DND-41 (cell line): ENCODE measurements at regions not wholly inside any gene's neighbourhood (a gene's known extent, or its start where the extent isn't known, plus 50 kb on each side); places are given as distances from the start of the nearest gene placed in this dataset.

Experiments used
- ATAC-seq: fragments of 200-7000 bp; cut with Tn5 transposase; 3 replicates; pipeline ENCODE4 v1.9.1; 2021; ENCODE audit warnings: low read depth; ENCODE audit not compliant: insufficient read depth
- DNase-seq: peaks from one replicate; pipeline ENCODE4 v3.0.0-alpha.2; 2020
- H2AFZ ChIP-seq: 2 replicates; pipeline ENCODE4 v1.6.0; 2012; ENCODE audit warnings: low read depth, low read length
- H3K27ac ChIP-seq: 2 replicates; pipeline ENCODE4 v1.5.1; 2012; ENCODE audit warnings: low read length, inconsistent platforms
- H3K27me3 ChIP-seq: fragments of 200-600 bp; sonication (generic); 2 replicates; pipeline ENCODE4 v1.6.0; 2012; ENCODE audit warnings: low read length, mild to moderate bottlenecking, inconsistent platforms; ENCODE audit not compliant: insufficient read depth, poor library complexity
- H3K36me3 ChIP-seq: 2 replicates; pipeline ENCODE4 v1.5.1; 2012; ENCODE audit warnings: low read length, inconsistent platforms; ENCODE audit not compliant: insufficient read depth
- H3K4me1 ChIP-seq: 2 replicates; pipeline ENCODE4 v1.5.1; 2012; ENCODE audit warnings: mild to moderate bottlenecking, low read length; ENCODE audit not compliant: insufficient read depth
- H3K4me2 ChIP-seq: 2 replicates; pipeline ENCODE4 v1.6.0; 2012; ENCODE audit warnings: mild to moderate bottlenecking, moderate library complexity, low read length, inconsistent platforms; ENCODE audit not compliant: insufficient read depth
- H3K4me3 ChIP-seq, 2 experiments: fragments of 200-600 bp in 1 of 2; shearing (Covaris generic) in 1 of 2; 2 replicates each; pipeline ENCODE4 v1.5.1; 2012 to 2016; ENCODE audit warnings: inconsistent platforms in 2 of 2, low read length in 2 of 2, mild to moderate bottlenecking in 2 of 2, low read depth in 1 of 2, moderate library complexity in 1 of 2
- H3K79me2 ChIP-seq: 2 replicates; pipeline ENCODE4 v1.6.0; 2012; ENCODE audit warnings: low read length, inconsistent platforms; ENCODE audit not compliant: insufficient read depth
- H3K9ac ChIP-seq: 2 replicates; pipeline ENCODE4 v1.6.0; 2012; ENCODE audit warnings: low read depth, mild to moderate bottlenecking, inconsistent platforms, low read length, moderate library complexity
- H3K9me3 ChIP-seq: 2 replicates; pipeline ENCODE4 v1.5.1; 2012; ENCODE audit warnings: low read length, moderate library complexity, mild to moderate bottlenecking, inconsistent platforms; ENCODE audit not compliant: insufficient read depth, severe bottlenecking
- H4K20me1 ChIP-seq: 2 replicates; pipeline ENCODE4 v1.6.0; 2012; ENCODE audit warnings: low read length; ENCODE audit not compliant: insufficient read depth
- CTCF ChIP-seq: IDR thresholded peaks from 2 replicates; pipeline ENCODE4 v1.5.1; 2012; ENCODE audit warnings: borderline replicate concordance, low read length, moderate library complexity, mild to moderate bottlenecking; ENCODE audit not compliant: poor library complexity, severe bottlenecking; ENCODE audit errors: extremely low read depth
- EZH2 ChIP-seq: IDR thresholded peaks from 3 replicates; pipeline ENCODE4 v1.6.1; 2012; ENCODE audit warnings: borderline replicate concordance, low read depth, mild to moderate bottlenecking, moderate library complexity, low read length, inconsistent platforms; ENCODE audit not compliant: severe bottlenecking

GRCh38 chr6:48233063-48233462, 122.1 kb upstream of the PTCHD4 start:
- Histone ChIP-seq H3K36me3 (no peaks in the 10 kb centered on the region), H3K9ac (no peak overlapping the region), H3K79me2 (no peaks in the 10 kb centered on the region), H3K4me3 (no peak overlapping the region), H3K9me3 (no peaks in the 10 kb centered on the region), H3K27ac (no peak overlapping the region), H2AFZ (no peak overlapping the region), H3K4me2 (no peak overlapping the region), H3K4me1 (no peaks in the 10 kb centered on the region), H4K20me1 (no peaks in the 10 kb centered on the region), H3K27me3 (no peaks in the 10 kb centered on the region)
- DNase-seq: no peak
- no peak for TF ChIP-seq CTCF
- no peak for ATAC-seq

- no peak overlapping the region for H3K4me3 ChIP-seq
- no peaks in the 10 kb centered on the region for H3K27me3 ChIP-seq
- no peak overlapping the region for H2AFZ ChIP-seq
- DNase-seq (no peak), ATAC-seq (no peak)
- no peak overlapping the region for H3K27ac ChIP-seq
- H3K4me1 ChIP-seq: no peaks in the 10 kb centered on the region
- H3K4me2 ChIP-seq: no peak overlapping the region
- no peaks in the 10 kb centered on the region for H3K36me3 ChIP-seq
- TF ChIP-seq CTCF (no peak), EZH2 (no peak)
- H3K9me3 ChIP-seq: no peaks in the 10 kb centered on the region
- no peaks in the 10 kb centered on the region for H4K20me1 ChIP-seq
- no peaks in the 10 kb centered on the region for H3K79me2 ChIP-seq
- H3K9ac ChIP-seq: no peak overlapping the region
Measured at GRCh38 chr6:48229841-48230240, 118.8 kb upstream of the PTCHD4 start.

GRCh38 chr6:48222241-48222640, 111.2 kb upstream of the PTCHD4 start:
- Histone ChIP-seq H3K4me2 (no peak overlapping the region), H3K79me2 (no peaks in the 10 kb centered on the region), H3K36me3 (no peaks in the 10 kb centered on the region), H3K9ac (no peak overlapping the region), H3K27ac (no peak overlapping the region), H3K27me3 (no peaks in the 10 kb centered on the region), H4K20me1 (no peaks in the 10 kb centered on the region), H3K4me1 (no peaks in the 10 kb centered on the region), H3K9me3 (no peaks in the 10 kb centered on the region), H3K4me3 (no peak overlapping the region), H2AFZ (no peak overlapping the region)
- ATAC-seq (no peak), DNase-seq (no peak)
- TF ChIP-seq CTCF (no peak), EZH2 (no peak)

GRCh38 chr6:48213076-48213788, 102.2 kb upstream of the PTCHD4 start:
- H3K27ac ChIP-seq: no peak overlapping the region
- H3K36me3 ChIP-seq: no peaks in the 10 kb centered on the region
- no peaks in the 10 kb centered on the region for H3K4me1 ChIP-seq
- H2AFZ ChIP-seq: no peak overlapping the region
- H3K9ac ChIP-seq: no peak overlapping the region
- DNase-seq: no peak
- no peaks in the 10 kb centered on the region for H4K20me1 ChIP-seq
- ATAC-seq: no peak
- H3K9me3 ChIP-seq: no peaks in the 10 kb centered on the region
- no peaks in the 10 kb centered on the region for H3K79me2 ChIP-seq
- TF ChIP-seq CTCF: no peak
- TF ChIP-seq EZH2: no peak
- H3K27me3 ChIP-seq: no peaks in the 10 kb centered on the region
- no peak overlapping the region for H3K4me3 ChIP-seq
- no peak overlapping the region for H3K4me2 ChIP-seq
